ENCODE measurements at regions not wholly inside any gene's neighbourhood (a gene's known extent, or its start where the extent isn't known, plus 50 kb on each side); places are given as distances from the start of the nearest gene placed in this dataset.

GRCh38 chr9:11973511-11973910, 719.7 kb upstream of the TYRP1 start:
- Histone ChIP-seq H3K4me1 (ENCODE audit: control insufficient read depth, insufficient read depth, low read length) (no peaks in the 10 kb centered on the region), H3K9me3 (ENCODE audit: control insufficient read depth, insufficient read depth, low read depth, low read length) (no peaks in the 10 kb centered on the region), H3K36me3 (ENCODE audit: control insufficient read depth, insufficient read depth, low read length) (no peaks in the 10 kb centered on the region), H3K4me3 (ENCODE audit: low read depth in 2 of 2, low read length in 2 of 2) (no peak overlapping the region), H3K27ac (ENCODE audit: low read length) (no peak overlapping the region), H3K27me3 (ENCODE audit: control insufficient read depth, insufficient read depth, low read length) (no peaks in the 10 kb centered on the region)
- POLR2A ChIA-PET = no interaction called here
- ATAC-seq (no peak), DNase-seq (ENCODE audit: low read depth, low spot score) (no peak)
- no peak for TF ChIP-seq CTCF (IDR thresholded peaks at IDR 0.05)
- TF ChIP-seq TCF7L2 (IDR thresholded peaks at IDR 0.05; ENCODE audit: low read depth, low read length) = no peak
- no peak for TF ChIP-seq REST (IDR thresholded peaks at IDR 0.05; ENCODE audit: insufficient read depth in 1 of 2, low read depth in 2 of 2, low read length in 1 of 2)
- TF ChIP-seq POLR2AphosphoS5 (IDR thresholded peaks at IDR 0.05; ENCODE audit: low read depth, low read length) = no peak
- no peak for TF ChIP-seq SIN3A (IDR thresholded peaks at IDR 0.05; ENCODE audit: borderline replicate concordance, insufficient read depth, low read depth, low read length)
- BruUV-seq (replicated peaks) = no TSS peak
- intact Hi-C loops (cut with micrococcal nuclease; ENCODE audit: unreplicated experiment) (no loop called here), in situ Hi-C loops (cut with HindIII; ENCODE audit: low pct_unique_long_range_greater_than_20kb, low sequenced_read_pairs) (no loop called here)
- CTCF ChIA-PET = no interaction called here

GRCh38 chr9:11992866-11993265, 700.3 kb upstream of the TYRP1 start:
- no peak overlapping the region for H3K4me3 ChIP-seq (ENCODE audit: low read depth in 2 of 2, low read length in 2 of 2)
- TF ChIP-seq TCF7L2 (IDR thresholded peaks at IDR 0.05; ENCODE audit: low read depth, low read length) = no peak
- TF ChIP-seq SIN3A (IDR thresholded peaks at IDR 0.05; ENCODE audit: borderline replicate concordance, insufficient read depth, low read depth, low read length) = no peak
- no peak for TF ChIP-seq REST (IDR thresholded peaks at IDR 0.05; ENCODE audit: insufficient read depth in 1 of 2, low read depth in 2 of 2, low read length in 1 of 2)
- no peak for TF ChIP-seq CTCF (IDR thresholded peaks at IDR 0.05)
- TF ChIP-seq POLR2AphosphoS5 (IDR thresholded peaks at IDR 0.05; ENCODE audit: low read depth, low read length) = no peak
- no peaks in the 10 kb centered on the region for H3K27me3 ChIP-seq (ENCODE audit: control insufficient read depth, insufficient read depth, low read length)
- ATAC-seq = no peak
- no TSS peak for BruUV-seq (replicated peaks)
- H3K9me3 ChIP-seq (ENCODE audit: control insufficient read depth, insufficient read depth, low read depth, low read length) = no peaks in the 10 kb centered on the region
- CTCF ChIA-PET = no interaction called here
- POLR2A ChIA-PET = no interaction called here
- no peak for DNase-seq (ENCODE audit: low read depth, low spot score)
- in situ Hi-C loops (cut with HindIII; ENCODE audit: low pct_unique_long_range_greater_than_20kb, low sequenced_read_pairs) (no loop called here), intact Hi-C loops (cut with micrococcal nuclease; ENCODE audit: unreplicated experiment) (no loop called here)
- no peak overlapping the region for H3K27ac ChIP-seq (ENCODE audit: low read length)
- no peaks in the 10 kb centered on the region for H3K4me1 ChIP-seq (ENCODE audit: control insufficient read depth, insufficient read depth, low read length)
- H3K36me3 ChIP-seq (ENCODE audit: control insufficient read depth, insufficient read depth, low read length) = no peaks in the 10 kb centered on the region

Measured in Panc1 (cell line).